Type B pancreatic cell (in vitro differentiated cells): ENCODE measurements at regions not wholly inside any gene's neighbourhood (a gene's known extent, or its start where the extent isn't known, plus 50 kb on each side); places are given as distances from the start of the nearest gene placed in this dataset.

Experiments used
- DNase-seq: peaks from one replicate; pipeline ENCODE4 v3.0.0; 2021; ENCODE audit warnings: mixed read lengths; ENCODE audit not compliant: unreplicated experiment; ENCODE audit errors: extremely low spot score
- H3K27ac Mint-ChIP-seq: 2 replicates; pipeline ENCODE4 v1.8.0; 2021; ENCODE audit warnings: mild to moderate bottlenecking, mixed read lengths
- H3K27me3 Mint-ChIP-seq: 2 replicates; pipeline ENCODE4 v1.8.0; 2021; ENCODE audit warnings: mixed read lengths
- H3K36me3 Mint-ChIP-seq: 2 replicates; pipeline ENCODE4 v1.8.0; 2021; ENCODE audit warnings: mixed read lengths
- H3K4me1 Mint-ChIP-seq: one replicate; pipeline ENCODE4 v1.8.0; 2021; ENCODE audit warnings: mixed read lengths; ENCODE audit not compliant: unreplicated experiment
- H3K4me3 Mint-ChIP-seq: 2 replicates; pipeline ENCODE4 v1.8.0; 2021; ENCODE audit warnings: mild to moderate bottlenecking, mixed read lengths
- H3K9me3 Mint-ChIP-seq: 2 replicates; pipeline ENCODE4 v1.8.0; 2021; ENCODE audit warnings: mixed read lengths
- TF ChIP-seq, protein P1 (sequence below): fragments of 200-600 bp; sonication (generic); conservative IDR thresholded peaks from 2 replicates; pipeline ENCODE4 v1.5.0; 2021; ENCODE audit warnings: antibody characterized with exemption, mild to moderate bottlenecking

DNA sequence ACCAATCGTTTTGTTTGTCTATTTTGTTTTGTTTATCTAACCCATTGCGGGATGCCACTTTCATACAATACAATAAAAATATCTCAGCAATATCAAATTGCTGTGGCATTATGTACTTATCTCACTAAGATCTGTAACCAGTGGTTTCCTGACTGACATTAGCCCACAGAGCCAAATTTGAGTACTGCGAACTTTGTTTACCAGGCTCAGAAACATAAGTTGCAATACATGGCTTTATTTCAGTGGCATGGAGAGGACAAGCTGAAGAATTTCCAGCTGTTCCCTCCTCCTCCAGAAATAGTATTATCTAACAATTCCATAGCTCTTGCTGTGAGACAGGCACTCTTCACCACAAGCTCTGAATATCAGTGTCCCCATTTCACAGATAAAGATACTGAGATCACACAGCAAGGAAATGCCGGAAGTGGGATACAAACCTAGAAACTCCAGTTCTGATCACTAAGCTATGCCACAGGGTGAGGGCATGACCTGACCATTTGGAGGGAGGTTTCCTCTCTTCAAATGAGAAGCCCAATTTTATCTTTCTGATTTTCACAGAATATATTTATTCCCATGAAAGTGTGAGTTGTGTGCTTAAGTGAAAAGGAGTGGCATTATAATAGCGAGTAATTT lies 469.9 kb upstream of the CBLB start:
- H3K27me3 Mint-ChIP-seq: peaks cover 9% of the 10 kb centered on the region
- DNase-seq: no peak
- no peak overlapping the region for H3K4me3 Mint-ChIP-seq
- H3K27ac Mint-ChIP-seq: no peak overlapping the region
- no peaks in the 10 kb centered on the region for H3K36me3 Mint-ChIP-seq
- TF ChIP-seq, protein P1, sequence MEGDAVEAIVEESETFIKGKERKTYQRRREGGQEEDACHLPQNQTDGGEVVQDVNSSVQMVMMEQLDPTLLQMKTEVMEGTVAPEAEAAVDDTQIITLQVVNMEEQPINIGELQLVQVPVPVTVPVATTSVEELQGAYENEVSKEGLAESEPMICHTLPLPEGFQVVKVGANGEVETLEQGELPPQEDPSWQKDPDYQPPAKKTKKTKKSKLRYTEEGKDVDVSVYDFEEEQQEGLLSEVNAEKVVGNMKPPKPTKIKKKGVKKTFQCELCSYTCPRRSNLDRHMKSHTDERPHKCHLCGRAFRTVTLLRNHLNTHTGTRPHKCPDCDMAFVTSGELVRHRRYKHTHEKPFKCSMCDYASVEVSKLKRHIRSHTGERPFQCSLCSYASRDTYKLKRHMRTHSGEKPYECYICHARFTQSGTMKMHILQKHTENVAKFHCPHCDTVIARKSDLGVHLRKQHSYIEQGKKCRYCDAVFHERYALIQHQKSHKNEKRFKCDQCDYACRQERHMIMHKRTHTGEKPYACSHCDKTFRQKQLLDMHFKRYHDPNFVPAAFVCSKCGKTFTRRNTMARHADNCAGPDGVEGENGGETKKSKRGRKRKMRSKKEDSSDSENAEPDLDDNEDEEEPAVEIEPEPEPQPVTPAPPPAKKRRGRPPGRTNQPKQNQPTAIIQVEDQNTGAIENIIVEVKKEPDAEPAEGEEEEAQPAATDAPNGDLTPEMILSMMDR: no peak
- peaks cover 5% of the 10 kb centered on the region for H3K4me1 Mint-ChIP-seq
- peaks cover 9% of the 10 kb centered on the region for H3K9me3 Mint-ChIP-seq

DNA sequence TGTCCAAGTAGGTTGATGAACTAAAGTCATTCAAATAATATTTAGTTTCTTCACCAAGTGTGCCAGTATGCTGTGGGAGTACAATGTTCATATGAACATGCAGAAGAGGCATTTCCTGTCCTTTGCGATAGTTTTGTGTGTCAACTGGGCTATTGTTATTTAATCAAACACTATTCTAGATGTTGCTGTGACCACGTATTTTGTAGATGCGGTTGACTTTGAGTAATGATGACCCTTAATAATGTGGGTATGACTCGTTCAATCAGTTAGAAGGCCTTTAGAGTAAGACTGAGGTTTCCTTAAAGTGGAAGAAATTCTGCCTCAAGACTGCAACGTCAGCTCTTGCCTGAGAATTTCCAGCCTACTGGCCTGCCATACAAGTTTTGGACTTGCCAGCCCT lies 470.7 kb upstream of the CBLB start:
- no peaks in the 10 kb centered on the region for H3K36me3 Mint-ChIP-seq
- H3K4me1 Mint-ChIP-seq: peaks cover 5% of the 10 kb centered on the region
- no peak overlapping the region for H3K27ac Mint-ChIP-seq
- DNase-seq: no peak
- H3K4me3 Mint-ChIP-seq: no peak overlapping the region
- TF ChIP-seq, protein P1: no peak
- peaks cover 11% of the 10 kb centered on the region for H3K9me3 Mint-ChIP-seq
- peaks cover 9% of the 10 kb centered on the region for H3K27me3 Mint-ChIP-seq

DNA sequence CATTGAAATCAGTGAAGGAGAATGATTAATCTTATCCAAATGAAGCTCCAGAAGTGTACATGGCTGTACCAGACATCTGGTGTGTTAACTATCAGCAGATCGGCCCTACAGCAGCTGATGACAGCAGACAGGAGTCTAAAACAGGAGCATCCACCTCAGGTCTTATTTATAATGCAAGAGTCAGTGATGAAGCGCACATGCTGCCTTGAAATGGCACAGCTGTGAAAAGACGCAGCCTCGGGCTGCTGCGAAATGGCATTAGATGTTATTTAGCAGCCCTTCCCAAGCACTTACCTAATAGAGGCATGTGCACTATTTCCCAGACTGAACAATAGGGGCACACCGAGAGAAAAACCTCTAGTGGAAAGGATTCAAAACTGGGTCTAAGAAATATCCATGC lies 472.3 kb upstream of the CBLB start:
- TF ChIP-seq, protein P1: no peak
- H3K4me1 Mint-ChIP-seq: peaks cover 5% of the 10 kb centered on the region
- no peaks in the 10 kb centered on the region for H3K36me3 Mint-ChIP-seq
- peaks cover 9% of the 10 kb centered on the region for H3K27me3 Mint-ChIP-seq
- H3K4me3 Mint-ChIP-seq: no peak overlapping the region
- DNase-seq: no peak
- H3K27ac Mint-ChIP-seq: no peak overlapping the region
- peaks cover 11% of the 10 kb centered on the region for H3K9me3 Mint-ChIP-seq

DNA sequence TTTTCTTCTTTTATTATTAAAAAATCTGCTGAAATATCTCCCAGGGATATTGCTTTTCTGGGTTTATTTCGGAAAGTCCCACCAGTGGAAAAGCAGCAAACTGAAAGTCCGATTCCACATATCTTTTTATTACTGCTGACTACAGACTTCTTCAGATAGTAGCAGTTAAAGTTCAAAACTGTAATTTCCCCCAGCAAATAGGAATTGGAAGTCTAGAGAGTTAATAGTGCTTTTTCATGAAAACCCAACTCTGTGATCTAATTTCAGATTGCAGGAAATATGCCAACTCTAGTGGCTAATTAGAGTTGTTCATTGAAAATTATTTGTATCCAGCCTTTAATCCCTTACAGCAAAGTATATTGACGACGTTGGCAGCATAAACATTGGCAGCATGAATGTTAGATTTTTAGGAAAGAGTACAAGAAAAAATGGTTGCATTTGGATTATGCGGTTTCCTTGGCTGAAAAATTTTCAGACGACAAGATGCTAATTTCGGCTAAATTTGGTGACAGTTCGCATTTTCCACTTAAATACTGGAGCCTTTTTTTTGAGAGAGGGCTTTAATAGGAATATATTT lies 472.9 kb upstream of the CBLB start:
- no peak overlapping the region for H3K4me3 Mint-ChIP-seq
- TF ChIP-seq, protein P1: no peak
- peaks cover 9% of the 10 kb centered on the region for H3K27me3 Mint-ChIP-seq
- H3K27ac Mint-ChIP-seq: no peak overlapping the region
- peaks cover 5% of the 10 kb centered on the region for H3K4me1 Mint-ChIP-seq
- H3K9me3 Mint-ChIP-seq: peaks cover 6% of the 10 kb centered on the region
- DNase-seq: no peak
- H3K36me3 Mint-ChIP-seq: no peaks in the 10 kb centered on the region

DNA sequence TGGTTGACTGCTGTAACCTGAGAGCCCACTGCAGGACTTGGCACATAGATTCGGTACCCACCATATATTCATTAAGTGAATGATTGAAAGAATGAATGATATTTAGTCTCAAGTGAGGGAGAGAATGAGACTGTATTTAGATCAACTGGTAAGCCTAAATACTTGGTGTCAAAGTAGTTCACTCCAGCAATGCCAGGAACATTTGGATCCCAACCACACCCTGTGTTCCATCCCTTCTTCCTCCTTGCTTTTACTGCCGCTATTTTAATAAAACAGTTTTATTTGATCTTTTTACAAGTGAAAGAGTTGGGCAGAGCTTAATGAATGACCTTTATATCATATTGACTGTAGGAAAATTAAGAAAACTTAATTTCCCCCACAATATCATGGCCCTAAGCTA lies 473.6 kb upstream of the CBLB start:
- no peak overlapping the region for H3K27ac Mint-ChIP-seq

More for the DNA sequence above, 473.6 kb upstream of the CBLB start:
- Mint-ChIP-seq H3K36me3 (no peaks in the 10 kb centered on the region), H3K4me1 (peaks cover 5% of the 10 kb centered on the region), H3K9me3 (peaks cover 6% of the 10 kb centered on the region), H3K4me3 (no peak overlapping the region), H3K27me3 (peaks cover 9% of the 10 kb centered on the region)
- TF ChIP-seq, protein P1: no peak
- DNase-seq: no peak
